ENCODE measurements at regions not wholly inside any gene's neighbourhood (a gene's known extent, or its start where the extent isn't known, plus 50 kb on each side); places are given as distances from the start of the nearest gene placed in this dataset.

DNA sequence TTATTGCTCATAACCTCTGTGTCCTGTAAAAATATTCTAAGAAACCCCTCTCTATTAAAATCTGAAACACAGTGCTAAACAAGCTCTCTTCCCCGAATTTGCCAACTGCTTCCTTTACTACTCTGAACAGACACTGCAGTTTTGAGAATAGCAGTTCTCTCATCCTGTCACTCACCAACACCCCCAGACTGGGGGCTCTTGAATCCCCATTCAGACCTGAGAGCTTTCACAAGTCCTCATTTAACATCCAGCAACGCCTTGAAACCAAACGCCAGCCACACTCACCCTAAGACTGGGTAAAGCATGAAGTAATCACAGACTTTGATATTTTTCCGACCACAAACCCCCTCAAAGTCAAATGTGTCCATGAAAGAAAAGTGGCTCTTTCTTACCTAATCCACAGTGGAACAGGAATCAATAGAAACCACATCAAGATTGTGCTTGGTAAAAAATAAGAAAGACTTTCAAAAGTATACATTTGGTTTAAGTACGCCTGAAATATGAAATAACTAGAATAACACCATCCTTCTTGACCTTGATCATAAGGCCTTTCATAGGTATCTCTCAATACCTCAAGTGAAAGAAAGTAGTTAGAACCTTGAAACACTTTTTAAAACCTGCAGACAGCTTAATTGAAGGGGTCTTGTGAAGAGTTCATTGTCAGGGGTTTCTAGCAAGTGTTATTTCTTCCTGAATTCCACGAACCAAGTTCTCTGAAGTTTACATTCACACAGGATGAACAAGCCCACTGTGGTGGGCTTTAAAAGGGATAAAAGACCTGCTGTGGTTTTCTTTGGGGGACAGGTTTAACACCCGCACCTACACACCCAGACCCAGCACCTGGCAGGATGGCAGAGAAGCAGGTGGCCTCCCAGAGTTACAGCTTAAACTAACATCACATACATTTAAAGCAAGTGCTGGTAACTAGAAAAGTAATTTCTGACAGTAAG, 412.6 kb downstream of the MLLT3 start (continued):
- TF ChIP-seq KLF13 (tag; IDR thresholded peaks at IDR 0.05; ENCODE audit: borderline replicate concordance, low read depth) (no peak), ELF2 (CRISPR knock-in tag; IDR thresholded peaks at IDR 0.05) (no peak), MED1 (CRISPR knock-in tag; IDR thresholded peaks at IDR 0.05; ENCODE audit: borderline replicate concordance) (no peak)

DNA sequence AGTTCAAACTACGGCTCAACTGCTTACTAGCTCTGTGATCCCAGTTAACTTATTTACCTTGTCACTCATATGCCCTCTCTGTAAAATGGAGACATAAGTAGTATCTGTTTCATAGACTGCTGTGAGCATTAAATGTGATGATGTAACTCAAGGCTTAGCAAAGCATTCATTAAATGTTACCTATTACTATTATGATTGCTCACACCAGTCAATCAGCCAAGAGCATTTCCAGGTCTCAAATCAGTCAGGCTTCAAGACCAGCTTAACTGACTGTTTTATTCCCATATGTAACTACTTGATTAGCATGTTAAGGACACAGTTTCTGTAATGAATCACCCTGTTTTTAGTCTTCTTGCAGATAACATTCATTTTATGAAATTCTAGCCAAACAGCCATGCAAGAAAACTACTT, 413.3 kb downstream of the MLLT3 start:
- Histone ChIP-seq H3K36me3 (ENCODE audit: control insufficient read depth, insufficient read depth, low read length) (no peaks in the 10 kb centered on the region), H3K9me3 (replicated peaks; ENCODE audit: control insufficient read depth, insufficient read depth, low read depth, low read length) (no peaks in the 10 kb centered on the region), H3K4me2 (ENCODE audit: insufficient read depth, low read length) (no peak overlapping the region), H3K9me1 (ENCODE audit: control insufficient read depth, insufficient read depth, low read length) (no peaks in the 10 kb centered on the region), H3K79me2 (ENCODE audit: control insufficient read depth, insufficient read depth, low read length) (no peaks in the 10 kb centered on the region), H2AFZ (ENCODE audit: low read depth, low read length) (no peak overlapping the region), H4K20me1 (replicated peaks; ENCODE audit: control insufficient read depth, insufficient read depth, low read length) (no peaks in the 10 kb centered on the region), H3K27me3 (ENCODE audit: control insufficient read depth in 2 of 2, insufficient read depth in 2 of 2, low read length in 2 of 2) (no peaks in the 10 kb centered on the region), H3K4me1 (replicated peaks in 1 of 2; ENCODE audit: control insufficient read depth in 2 of 2, insufficient read depth in 2 of 2, low read length in 2 of 2) (no peaks in the 10 kb centered on the region), H3K27ac (ENCODE audit: extremely low read depth, low read depth, low read length) (no peak overlapping the region), H3K4me3 (no peak overlapping the region), H3K9ac (ENCODE audit: insufficient read depth in 1 of 2, low read depth in 2 of 2, low read length in 2 of 2) (no peak overlapping the region)
- ChIA-PET POLR2A (no interaction called here), CTCF (ENCODE audit: low intra/inter-chr PET ratio) (no interaction called here)
- no peak for TF ChIP-seq SRSF7 (optimal IDR thresholded peaks at IDR 0.05; ENCODE audit: low read depth, low read length)
- TF ChIP-seq ZNF785 (CRISPR knock-in tag; IDR thresholded peaks at IDR 0.05): no peak
- 0% methylated on average over 1 of the region's 1 CpG for WGBS (ENCODE audit: insufficient coverage, low coverage, missing lambda C conversion rate)
- in situ Hi-C loops (cut with MboI) (no loop called here), intact Hi-C loops (cut with micrococcal nuclease) (no loop called here)
- BruUV-seq (replicated peaks): no TSS peak
- no peak for ATAC-seq
- no peak for FAIRE-seq
- DNase-seq (ENCODE audit: extremely low read depth in 1 of 4, low spot score in 3 of 4): no peak
